NB4 (cell line): ENCODE measurements at regions not wholly inside any gene's neighbourhood (a gene's known extent, or its start where the extent isn't known, plus 50 kb on each side); places are given as distances from the start of the nearest gene placed in this dataset.
"Not testable (repeated sequence)": the region's sequence is repeated elsewhere in the genome, so short reads cannot be mapped to it uniquely, and the experiment has no call there.

Experiments used
- DNase-seq: peaks from one replicate; pipeline ENCODE4 v3.0.0; 2010; ENCODE audit warnings: low read depth
- H3K4me3 ChIP-seq: one replicate; pipeline ENCODE4 v1.5.1; 2011; ENCODE audit warnings: mild to moderate bottlenecking, low read depth, low read length, moderate library complexity
- MYC ChIP-seq: IDR thresholded peaks from 2 replicates; pipeline ENCODE4 v1.6.1; 2011; ENCODE audit warnings: low read depth, low read length
- POLR2A ChIP-seq: IDR thresholded peaks from 2 replicates; pipeline ENCODE4 v1.6.1; 2011; ENCODE audit warnings: mild to moderate bottlenecking; ENCODE audit not compliant: insufficient read length; ENCODE audit errors: extremely low read depth
- TF ChIP-seq, protein P1 (sequence below): IDR thresholded peaks from one replicate; pipeline ENCODE4 v1.5.1; 2012; ENCODE audit warnings: low read depth, low read length
- TF ChIP-seq, protein P2 (sequence below): IDR thresholded peaks from 2 replicates; pipeline ENCODE4 v1.6.1; 2011; ENCODE audit warnings: low read depth, low read length

- no peak overlapping the region for H3K4me3 ChIP-seq
- TF ChIP-seq POLR2A, result no peak
- TF ChIP-seq, protein P1, sequence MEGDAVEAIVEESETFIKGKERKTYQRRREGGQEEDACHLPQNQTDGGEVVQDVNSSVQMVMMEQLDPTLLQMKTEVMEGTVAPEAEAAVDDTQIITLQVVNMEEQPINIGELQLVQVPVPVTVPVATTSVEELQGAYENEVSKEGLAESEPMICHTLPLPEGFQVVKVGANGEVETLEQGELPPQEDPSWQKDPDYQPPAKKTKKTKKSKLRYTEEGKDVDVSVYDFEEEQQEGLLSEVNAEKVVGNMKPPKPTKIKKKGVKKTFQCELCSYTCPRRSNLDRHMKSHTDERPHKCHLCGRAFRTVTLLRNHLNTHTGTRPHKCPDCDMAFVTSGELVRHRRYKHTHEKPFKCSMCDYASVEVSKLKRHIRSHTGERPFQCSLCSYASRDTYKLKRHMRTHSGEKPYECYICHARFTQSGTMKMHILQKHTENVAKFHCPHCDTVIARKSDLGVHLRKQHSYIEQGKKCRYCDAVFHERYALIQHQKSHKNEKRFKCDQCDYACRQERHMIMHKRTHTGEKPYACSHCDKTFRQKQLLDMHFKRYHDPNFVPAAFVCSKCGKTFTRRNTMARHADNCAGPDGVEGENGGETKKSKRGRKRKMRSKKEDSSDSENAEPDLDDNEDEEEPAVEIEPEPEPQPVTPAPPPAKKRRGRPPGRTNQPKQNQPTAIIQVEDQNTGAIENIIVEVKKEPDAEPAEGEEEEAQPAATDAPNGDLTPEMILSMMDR, result no peak
- DNase-seq, result no peak
Observed at GRCh38 chr16:17970157-17970765, 366.3 kb downstream of the NPIPA8 start.

DNA sequence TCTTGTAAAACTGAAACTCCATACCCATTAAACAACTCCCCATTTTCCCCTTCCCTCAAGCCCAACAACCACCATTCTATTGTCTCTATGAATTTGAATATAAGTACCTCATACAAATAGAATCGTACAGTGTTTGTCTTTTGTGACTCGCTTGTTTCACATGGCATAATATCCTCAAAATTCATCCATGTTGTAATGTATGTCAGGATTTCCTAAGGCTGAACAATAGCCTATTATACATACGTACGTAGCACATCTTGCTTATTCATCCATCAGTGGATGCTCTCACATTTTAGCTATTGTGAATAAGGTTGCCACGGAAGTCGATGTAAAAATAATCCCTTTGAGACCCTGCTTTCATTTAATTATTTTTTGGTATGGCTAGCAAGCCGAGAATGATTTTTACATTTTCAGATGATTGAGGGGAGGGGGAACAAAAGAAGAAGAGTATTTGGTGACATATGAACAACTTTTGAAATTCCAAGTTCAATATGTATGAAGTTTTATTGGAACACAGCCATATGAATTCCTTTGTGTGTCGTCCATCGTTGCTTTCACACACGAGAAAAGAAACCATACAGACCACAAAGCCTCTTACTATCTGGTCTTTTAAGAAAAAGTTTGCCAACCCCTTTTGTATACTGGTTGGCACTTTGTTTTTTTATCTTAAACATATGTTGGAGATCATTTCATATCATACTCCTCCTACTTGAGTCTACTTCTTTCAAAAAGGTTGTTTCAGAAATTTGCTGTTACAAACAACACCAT lies 371.2 kb downstream of the NPIPA8 start:
- no peak overlapping the region for H3K4me3 ChIP-seq
- TF ChIP-seq, protein P2, sequence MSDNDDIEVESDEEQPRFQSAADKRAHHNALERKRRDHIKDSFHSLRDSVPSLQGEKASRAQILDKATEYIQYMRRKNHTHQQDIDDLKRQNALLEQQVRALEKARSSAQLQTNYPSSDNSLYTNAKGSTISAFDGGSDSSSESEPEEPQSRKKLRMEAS, result no peak
- no peak for TF ChIP-seq MYC
- TF ChIP-seq POLR2A, result no peak
- TF ChIP-seq, protein P1, result no peak
- DNase-seq, result no peak

DNA sequence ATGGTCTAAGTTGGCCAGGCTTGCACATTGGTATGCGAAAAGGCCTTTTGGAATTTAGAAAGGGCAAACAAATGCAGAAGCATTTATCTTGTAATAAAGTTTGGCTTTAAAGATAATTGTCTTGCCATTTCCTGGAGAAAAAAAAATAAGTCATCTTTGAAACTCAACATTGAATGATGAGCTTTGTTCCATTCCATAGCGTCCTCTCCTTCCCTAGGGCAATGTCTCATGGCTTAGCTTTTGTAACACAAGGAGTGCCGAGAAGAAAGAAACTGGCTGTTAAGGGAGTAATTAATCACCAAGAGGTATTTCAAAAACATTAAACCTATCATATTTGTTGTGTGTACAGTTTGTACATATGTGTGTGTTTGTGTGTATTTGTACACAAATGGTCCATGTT lies 372.3 kb downstream of the NPIPA8 start:
- TF ChIP-seq, protein P2, result no peak
- TF ChIP-seq POLR2A (no peak), MYC (no peak)
- TF ChIP-seq, protein P1, result no peak
- no peak for DNase-seq
- no peak overlapping the region for H3K4me3 ChIP-seq

- no peak overlapping the region for H3K4me3 ChIP-seq
- TF ChIP-seq POLR2A (no peak), MYC (no peak)
- TF ChIP-seq, protein P1, result no peak
- TF ChIP-seq, protein P2, result no peak
- no peak for DNase-seq
Observed at GRCh38 chr16:17963185-17963836, 373.2 kb downstream of the NPIPA8 start.

DNA sequence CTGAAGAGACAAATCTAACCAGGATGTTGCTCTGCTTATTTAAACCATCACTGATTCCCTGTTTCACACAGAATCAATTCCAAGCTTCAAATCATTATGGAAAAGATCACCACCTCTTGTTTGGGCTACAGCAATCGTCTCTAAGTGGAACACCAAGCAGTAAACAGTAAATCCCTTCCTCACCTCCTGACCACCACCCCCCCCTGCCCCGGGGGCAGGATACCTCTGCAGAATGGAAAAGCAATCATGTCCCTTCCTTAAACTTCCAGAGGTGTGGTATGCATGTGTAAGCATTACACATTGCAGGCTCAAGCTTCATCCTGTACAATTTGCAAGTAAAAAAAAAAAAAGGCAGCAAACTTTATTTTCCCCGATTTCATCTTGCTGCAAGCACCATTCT lies 373.8 kb downstream of the NPIPA8 start:
- DNase-seq, result no peak
- H3K4me3 ChIP-seq, result no peak overlapping the region
- TF ChIP-seq POLR2A, result no peak
- TF ChIP-seq, protein P2, result no peak
- TF ChIP-seq, protein P1, result no peak
- TF ChIP-seq MYC, result no peak

GRCh38 chr16:17961822-17962221 lies 374.7 kb downstream of the NPIPA8 start:
- not testable (repeated sequence) for H3K4me3 ChIP-seq, DNase-seq
